Neural cell (in vitro differentiated cells): ENCODE measurements at regions not wholly inside any gene's neighbourhood (a gene's known extent, or its start where the extent isn't known, plus 50 kb on each side); places are given as distances from the start of the nearest gene placed in this dataset.

Experiments
- H2AFZ ChIP-seq: fragments of 200-600, 300-800 bp; sonication (generic), shearing (Covaris generic); 2 replicates; pipeline ENCODE4 v1.6.0; 2014; ENCODE audit warnings: low read depth, mild to moderate bottlenecking, antibody characterized with exemption, low read length, moderate library complexity
- H3F3A ChIP-seq: fragments of 200-600 bp; shearing (Covaris generic); 2 replicates; pipeline ENCODE4 v1.6.1; 2016; ENCODE audit warnings: mild to moderate bottlenecking, moderate library complexity, mixed read lengths, antibody characterized with exemption, low read length; ENCODE audit not compliant: insufficient read depth, poor library complexity, severe bottlenecking
- H3K27ac ChIP-seq: fragments of 200-600, 300-800 bp; sonication (generic), shearing (Covaris generic); 2 replicates; pipeline ENCODE4 v1.5.1; 2014; ENCODE audit warnings: mild to moderate bottlenecking, low read length, moderate library complexity
- H3K27me3 ChIP-seq: fragments of 300-800, 200-600 bp; sonication (generic), shearing (Covaris generic); 2 replicates; pipeline ENCODE4 v1.6.0; 2014; ENCODE audit warnings: mild to moderate bottlenecking, low read depth, low read length, moderate library complexity; ENCODE audit not compliant: insufficient read depth
- H3K36me3 ChIP-seq: fragments of 300-800, 200-600 bp; sonication (generic), shearing (Covaris generic); 2 replicates; pipeline ENCODE4 v1.5.1; 2014; ENCODE audit warnings: mild to moderate bottlenecking, antibody characterized with exemption, low read length, moderate library complexity; ENCODE audit not compliant: insufficient read depth
- H3K4me2 ChIP-seq: fragments of 300-800, 200-600 bp; sonication (generic), shearing (Covaris generic); 2 replicates; pipeline ENCODE4 v1.6.0; 2014; ENCODE audit warnings: mild to moderate bottlenecking, low read length
- H3K4me3 ChIP-seq: fragments of 300-800, 200-600 bp; sonication (generic), shearing (Covaris generic); 2 replicates; pipeline ENCODE4 v1.5.1; 2014; ENCODE audit warnings: mild to moderate bottlenecking, low read length, moderate library complexity
- H3K79me2 ChIP-seq: fragments of 200-600 bp; shearing (Covaris generic); replicated peaks from 2 replicates; pipeline ENCODE4 v1.6.0; 2014; ENCODE audit warnings: mild to moderate bottlenecking, low read length, moderate library complexity; ENCODE audit not compliant: insufficient read depth
- H3K9ac ChIP-seq: fragments of 300-800, 200-600 bp; sonication (generic), shearing (Covaris generic); 2 replicates; pipeline ENCODE4 v1.6.1; 2016; ENCODE audit warnings: mild to moderate bottlenecking, low read length, mixed read lengths
- H3K9me2 ChIP-seq: fragments of 200-600 bp; shearing (Covaris generic); 2 replicates; pipeline ENCODE4 v1.6.1; 2016; ENCODE audit warnings: mild to moderate bottlenecking, low read length, mixed read lengths; ENCODE audit not compliant: insufficient read depth
- H3K9me3 ChIP-seq: fragments of 200-600, 300-800 bp; sonication (generic), shearing (Covaris generic); 2 replicates; pipeline ENCODE4 v1.6.1; 2016; ENCODE audit warnings: mild to moderate bottlenecking, mixed run types, low read length, moderate library complexity, mixed read lengths
- H4K20me1 ChIP-seq: fragments of 200-600 bp; shearing (Covaris generic); 2 replicates; pipeline ENCODE4 v1.6.1; 2016; ENCODE audit warnings: mild to moderate bottlenecking, mixed run types; ENCODE audit not compliant: insufficient read depth
- EP300 ChIP-seq: fragments of 450-650 bp; conservative IDR thresholded peaks from 2 replicates; pipeline ENCODE4 v1.6.1; 2014; ENCODE audit warnings: antibody characterized with exemption, mild to moderate bottlenecking, moderate library complexity; ENCODE audit not compliant: poor library complexity, severe bottlenecking
- EZH2 ChIP-seq: fragments of 200-600, 300-800 bp; shearing (Covaris generic), sonication (generic); IDR thresholded peaks from 2 replicates; pipeline ENCODE4 v1.6.1; 2014; ENCODE audit warnings: antibody characterized with exemption, low read length, borderline replicate concordance, mild to moderate bottlenecking; ENCODE audit not compliant: insufficient read depth, poor library complexity, severe bottlenecking
- MXI1 ChIP-seq: fragments of 450-650 bp; conservative IDR thresholded peaks from 2 replicates; pipeline ENCODE4 v1.6.1; 2014; ENCODE audit warnings: antibody characterized with exemption, mild to moderate bottlenecking; ENCODE audit not compliant: poor library complexity, severe bottlenecking
- POLR2AphosphoS5 ChIP-seq: IDR thresholded peaks from 2 replicates; pipeline ENCODE4 v1.6.1; 2012
- RAD21 ChIP-seq: fragments of 450-650 bp; conservative IDR thresholded peaks from 2 replicates; pipeline ENCODE4 v1.6.1; 2014; ENCODE audit warnings: antibody characterized with exemption, mild to moderate bottlenecking, moderate library complexity
- SMC3 ChIP-seq: fragments of 450-650 bp; conservative IDR thresholded peaks from 2 replicates; pipeline ENCODE4 v1.6.1; 2014; ENCODE audit warnings: antibody characterized with exemption, mild to moderate bottlenecking, moderate library complexity; ENCODE audit not compliant: poor library complexity
- TAF1 ChIP-seq: IDR thresholded peaks from 2 replicates; pipeline ENCODE4 v1.6.1; 2012; ENCODE audit warnings: low read depth
- TF ChIP-seq, protein P1 (sequence below): IDR thresholded peaks from 2 replicates; pipeline ENCODE4 v1.6.1; 2012; ENCODE audit warnings: borderline replicate concordance
- TF ChIP-seq, protein P2 (sequence below): fragments of 450-650 bp; IDR thresholded peaks from 2 replicates; pipeline ENCODE4 v1.5.1; 2014; ENCODE audit warnings: antibody characterized with exemption, mild to moderate bottlenecking, moderate library complexity; ENCODE audit not compliant: poor library complexity, severe bottlenecking

GRCh38 chr18:75551071-75551470 is 123.6 kb upstream of the SMIM21 start:
- no peaks in the 10 kb centered on the region for H3K27me3 ChIP-seq
- TF ChIP-seq, protein P1, sequence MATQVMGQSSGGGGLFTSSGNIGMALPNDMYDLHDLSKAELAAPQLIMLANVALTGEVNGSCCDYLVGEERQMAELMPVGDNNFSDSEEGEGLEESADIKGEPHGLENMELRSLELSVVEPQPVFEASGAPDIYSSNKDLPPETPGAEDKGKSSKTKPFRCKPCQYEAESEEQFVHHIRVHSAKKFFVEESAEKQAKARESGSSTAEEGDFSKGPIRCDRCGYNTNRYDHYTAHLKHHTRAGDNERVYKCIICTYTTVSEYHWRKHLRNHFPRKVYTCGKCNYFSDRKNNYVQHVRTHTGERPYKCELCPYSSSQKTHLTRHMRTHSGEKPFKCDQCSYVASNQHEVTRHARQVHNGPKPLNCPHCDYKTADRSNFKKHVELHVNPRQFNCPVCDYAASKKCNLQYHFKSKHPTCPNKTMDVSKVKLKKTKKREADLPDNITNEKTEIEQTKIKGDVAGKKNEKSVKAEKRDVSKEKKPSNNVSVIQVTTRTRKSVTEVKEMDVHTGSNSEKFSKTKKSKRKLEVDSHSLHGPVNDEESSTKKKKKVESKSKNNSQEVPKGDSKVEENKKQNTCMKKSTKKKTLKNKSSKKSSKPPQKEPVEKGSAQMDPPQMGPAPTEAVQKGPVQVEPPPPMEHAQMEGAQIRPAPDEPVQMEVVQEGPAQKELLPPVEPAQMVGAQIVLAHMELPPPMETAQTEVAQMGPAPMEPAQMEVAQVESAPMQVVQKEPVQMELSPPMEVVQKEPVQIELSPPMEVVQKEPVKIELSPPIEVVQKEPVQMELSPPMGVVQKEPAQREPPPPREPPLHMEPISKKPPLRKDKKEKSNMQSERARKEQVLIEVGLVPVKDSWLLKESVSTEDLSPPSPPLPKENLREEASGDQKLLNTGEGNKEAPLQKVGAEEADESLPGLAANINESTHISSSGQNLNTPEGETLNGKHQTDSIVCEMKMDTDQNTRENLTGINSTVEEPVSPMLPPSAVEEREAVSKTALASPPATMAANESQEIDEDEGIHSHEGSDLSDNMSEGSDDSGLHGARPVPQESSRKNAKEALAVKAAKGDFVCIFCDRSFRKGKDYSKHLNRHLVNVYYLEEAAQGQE = no peak
- TF ChIP-seq, protein P2, sequence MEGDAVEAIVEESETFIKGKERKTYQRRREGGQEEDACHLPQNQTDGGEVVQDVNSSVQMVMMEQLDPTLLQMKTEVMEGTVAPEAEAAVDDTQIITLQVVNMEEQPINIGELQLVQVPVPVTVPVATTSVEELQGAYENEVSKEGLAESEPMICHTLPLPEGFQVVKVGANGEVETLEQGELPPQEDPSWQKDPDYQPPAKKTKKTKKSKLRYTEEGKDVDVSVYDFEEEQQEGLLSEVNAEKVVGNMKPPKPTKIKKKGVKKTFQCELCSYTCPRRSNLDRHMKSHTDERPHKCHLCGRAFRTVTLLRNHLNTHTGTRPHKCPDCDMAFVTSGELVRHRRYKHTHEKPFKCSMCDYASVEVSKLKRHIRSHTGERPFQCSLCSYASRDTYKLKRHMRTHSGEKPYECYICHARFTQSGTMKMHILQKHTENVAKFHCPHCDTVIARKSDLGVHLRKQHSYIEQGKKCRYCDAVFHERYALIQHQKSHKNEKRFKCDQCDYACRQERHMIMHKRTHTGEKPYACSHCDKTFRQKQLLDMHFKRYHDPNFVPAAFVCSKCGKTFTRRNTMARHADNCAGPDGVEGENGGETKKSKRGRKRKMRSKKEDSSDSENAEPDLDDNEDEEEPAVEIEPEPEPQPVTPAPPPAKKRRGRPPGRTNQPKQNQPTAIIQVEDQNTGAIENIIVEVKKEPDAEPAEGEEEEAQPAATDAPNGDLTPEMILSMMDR = no peak
- no peak for TF ChIP-seq EZH2
- H3K36me3 ChIP-seq = no peaks in the 10 kb centered on the region
- H3K4me3 ChIP-seq = no peak overlapping the region
- H3K79me2 ChIP-seq = no peaks in the 10 kb centered on the region
- no peaks in the 10 kb centered on the region for H3F3A ChIP-seq
- H3K27ac ChIP-seq = no peak overlapping the region
- H3K9me2 ChIP-seq = no peaks in the 10 kb centered on the region
- no peak overlapping the region for H3K9ac ChIP-seq
- H3K9me3 ChIP-seq = no peaks in the 10 kb centered on the region
- no peak overlapping the region for H3K4me2 ChIP-seq
- H4K20me1 ChIP-seq = no peaks in the 10 kb centered on the region
- no peak overlapping the region for H2AFZ ChIP-seq

DNA sequence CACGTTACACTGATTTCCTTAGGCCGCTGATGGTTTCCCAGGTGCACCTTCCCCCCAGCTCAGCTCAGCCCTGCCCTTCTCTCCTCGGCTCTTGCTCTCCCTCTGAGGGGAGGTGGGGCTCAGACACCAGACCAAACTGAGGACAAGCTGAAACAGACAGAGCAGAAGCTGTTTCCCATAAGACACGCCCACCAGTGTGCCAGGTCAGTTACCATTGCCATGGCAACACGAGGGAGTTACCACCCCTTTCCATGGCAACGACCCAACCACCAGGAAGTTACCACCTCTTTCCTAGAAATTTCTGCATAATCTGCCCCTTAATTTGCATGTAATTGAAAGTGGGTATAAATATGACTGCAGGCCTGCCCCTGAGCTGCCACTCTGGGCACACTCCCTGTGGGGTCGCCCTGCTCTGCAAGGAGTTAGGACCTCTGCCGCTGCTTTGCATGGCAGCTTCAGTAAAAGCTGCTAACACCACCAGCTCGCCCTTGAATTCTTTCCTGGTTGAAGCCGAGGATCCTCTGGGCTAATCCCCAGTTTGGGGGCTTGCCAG is 120.9 kb upstream of the SMIM21 start:
- no peak overlapping the region for H3K9ac ChIP-seq
- H3K9me2 ChIP-seq = no peaks in the 10 kb centered on the region
- no peaks in the 10 kb centered on the region for H3F3A ChIP-seq

More for the DNA sequence above, 120.9 kb upstream of the SMIM21 start:
- H3K4me3 ChIP-seq = no peak overlapping the region
- H4K20me1 ChIP-seq = no peaks in the 10 kb centered on the region
- no peaks in the 10 kb centered on the region for H3K9me3 ChIP-seq
- H3K27me3 ChIP-seq = no peaks in the 10 kb centered on the region
- no peaks in the 10 kb centered on the region for H3K36me3 ChIP-seq
- no peak overlapping the region for H3K4me2 ChIP-seq
- H3K79me2 ChIP-seq = no peaks in the 10 kb centered on the region
- H3K27ac ChIP-seq = no peak overlapping the region
- no peak overlapping the region for H2AFZ ChIP-seq
- TF ChIP-seq, protein P1 = no peak
- TF ChIP-seq MXI1 (no peak), TAF1 (no peak), RAD21 (no peak), EP300 (no peak), POLR2AphosphoS5 (no peak), SMC3 (no peak), EZH2 (no peak)
- TF ChIP-seq, protein P2 = no peak
